ENCODE measurements at regions not wholly inside any gene's neighbourhood (a gene's known extent, or its start where the extent isn't known, plus 50 kb on each side); places are given as distances from the start of the nearest gene placed in this dataset.
A peak's percentile ranks its signal among the peaks of the same experiment; 100 is the strongest.

- FAIRE-seq, result no peak
Measured at GRCh38 chr21:27462726-27463125, 495.8 kb upstream of the ADAMTS5 start.

DNA sequence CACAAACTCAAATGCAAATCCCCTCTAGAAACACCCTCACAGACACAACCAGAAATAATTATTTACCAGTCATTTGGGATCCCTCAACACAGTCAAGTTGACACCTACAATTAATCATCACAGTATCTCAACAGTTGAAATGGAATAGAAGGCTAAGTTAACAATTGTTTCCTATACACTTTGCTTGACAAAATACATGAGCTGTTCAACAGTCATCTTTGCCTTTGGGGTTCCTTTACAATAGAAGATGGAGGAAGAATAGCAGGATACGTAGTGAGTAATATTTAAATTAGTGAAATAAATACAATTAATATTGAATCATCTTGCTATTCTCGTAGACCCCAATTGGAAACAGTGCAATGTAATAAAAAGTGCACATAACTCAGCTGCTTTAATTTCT, 487.3 kb upstream of the ADAMTS5 start:
- no peak for FAIRE-seq

DNA sequence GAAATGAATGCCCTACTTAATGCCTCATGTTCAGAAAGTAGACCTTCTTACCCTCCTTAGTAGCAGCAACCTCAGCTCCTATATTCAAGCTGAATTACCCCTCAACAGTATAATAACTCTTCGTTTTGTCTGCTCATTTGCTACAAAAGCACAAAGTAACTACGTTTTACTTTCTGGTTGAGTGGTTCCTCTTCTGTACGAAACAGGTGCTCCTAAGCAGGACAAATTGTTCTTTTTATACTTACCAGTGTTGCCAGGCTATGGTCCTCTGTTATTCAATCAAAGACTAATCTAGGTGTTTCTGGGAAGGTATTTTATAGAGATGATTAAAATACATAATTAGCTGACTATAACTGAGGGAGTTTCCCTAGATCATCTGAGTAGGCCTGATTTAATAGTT, 484.2 kb upstream of the ADAMTS5 start:
- no peak for FAIRE-seq

GRCh38 chr21:27450216-27450615, 483.3 kb upstream of the ADAMTS5 start:
- FAIRE-seq, result no peak

DNA sequence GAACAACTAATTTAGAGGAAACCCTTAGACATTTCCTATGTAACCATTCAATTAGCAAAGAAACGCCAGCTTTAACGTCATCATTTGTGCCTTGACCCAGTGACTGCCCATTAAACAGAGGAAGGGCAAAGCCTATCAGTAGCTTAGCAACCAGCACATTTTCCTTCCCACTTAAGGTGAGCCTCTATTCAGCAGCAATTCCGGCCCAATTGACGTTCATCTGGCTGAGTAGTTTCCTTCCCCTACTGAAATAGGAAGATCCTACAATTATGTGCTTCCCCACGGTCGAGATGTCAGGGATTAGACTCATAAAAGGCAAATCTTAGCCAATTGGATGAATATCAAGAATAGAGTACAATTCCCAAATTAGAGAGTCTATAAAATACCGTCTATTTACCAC, 482.1 kb upstream of the ADAMTS5 start:
- no peak for FAIRE-seq

DNA sequence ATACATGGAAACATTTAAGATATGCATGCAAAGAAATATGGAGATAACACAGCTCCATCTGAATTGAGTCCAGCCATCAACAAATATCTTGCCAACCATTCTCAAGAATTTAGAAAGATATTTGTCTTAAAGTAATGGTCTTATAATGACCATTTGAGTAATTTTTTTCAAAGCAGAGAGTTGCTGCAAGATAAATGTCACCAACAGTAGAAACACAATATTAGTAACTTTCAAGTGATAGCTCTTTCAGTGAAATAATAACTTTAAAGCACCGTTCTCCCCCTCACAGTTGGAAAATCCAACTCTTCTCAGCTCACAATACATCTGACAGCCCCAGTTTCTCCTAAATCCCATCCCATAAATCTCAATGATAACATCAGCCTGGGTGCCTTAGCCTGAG, 481.0 kb upstream of the ADAMTS5 start:
- no peak for FAIRE-seq

GRCh38 chr21:27429710-27430341, 462.9 kb upstream of the ADAMTS5 start:
- no peak for FAIRE-seq

GRCh38 chr21:27426196-27426595, 459.3 kb upstream of the ADAMTS5 start:
- no peak for FAIRE-seq

GRCh38 chr21:27425574-27425973, 458.7 kb upstream of the ADAMTS5 start:
- FAIRE-seq, result no peak

DNA sequence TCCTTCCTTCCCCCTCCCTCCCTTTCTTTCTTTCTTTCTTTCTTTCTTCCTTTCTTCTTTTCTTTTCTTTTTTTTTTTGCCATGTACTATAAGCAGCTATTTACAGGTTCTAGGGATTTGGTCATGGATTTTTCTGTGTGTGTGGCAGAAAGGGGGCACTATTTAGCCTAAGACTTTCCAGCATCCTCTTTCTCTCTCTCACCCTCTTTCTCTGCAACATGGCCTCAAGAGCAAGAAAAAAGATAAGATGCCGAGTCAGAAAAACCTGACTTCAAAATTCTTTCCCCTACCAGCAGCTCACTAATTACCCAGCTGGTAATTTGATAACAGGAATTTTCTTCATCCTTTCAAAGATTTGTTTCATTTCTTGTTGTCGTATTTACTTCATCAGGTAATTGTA, 458.3 kb upstream of the ADAMTS5 start:
- no peak for FAIRE-seq

DNA sequence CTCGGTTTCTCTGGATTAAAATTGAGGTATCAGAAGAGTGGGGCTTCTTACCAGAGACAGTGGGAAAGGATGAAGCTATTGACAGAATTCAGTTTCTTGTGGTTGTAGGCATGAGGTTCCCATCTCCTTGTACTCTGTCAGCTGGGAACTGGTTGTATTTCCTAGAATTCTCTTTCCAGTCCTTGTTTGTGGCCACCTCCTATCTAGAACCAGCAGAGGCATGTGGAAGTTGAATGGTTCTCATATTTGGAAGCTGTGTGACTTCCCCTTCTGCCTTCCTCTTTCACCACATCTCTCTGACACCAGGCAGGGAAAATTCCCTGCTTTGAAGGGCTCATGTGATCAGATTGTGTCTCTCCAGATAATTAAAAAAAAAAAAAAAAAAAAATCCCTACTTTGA, 457.7 kb upstream of the ADAMTS5 start:
- no peak for FAIRE-seq

DNA sequence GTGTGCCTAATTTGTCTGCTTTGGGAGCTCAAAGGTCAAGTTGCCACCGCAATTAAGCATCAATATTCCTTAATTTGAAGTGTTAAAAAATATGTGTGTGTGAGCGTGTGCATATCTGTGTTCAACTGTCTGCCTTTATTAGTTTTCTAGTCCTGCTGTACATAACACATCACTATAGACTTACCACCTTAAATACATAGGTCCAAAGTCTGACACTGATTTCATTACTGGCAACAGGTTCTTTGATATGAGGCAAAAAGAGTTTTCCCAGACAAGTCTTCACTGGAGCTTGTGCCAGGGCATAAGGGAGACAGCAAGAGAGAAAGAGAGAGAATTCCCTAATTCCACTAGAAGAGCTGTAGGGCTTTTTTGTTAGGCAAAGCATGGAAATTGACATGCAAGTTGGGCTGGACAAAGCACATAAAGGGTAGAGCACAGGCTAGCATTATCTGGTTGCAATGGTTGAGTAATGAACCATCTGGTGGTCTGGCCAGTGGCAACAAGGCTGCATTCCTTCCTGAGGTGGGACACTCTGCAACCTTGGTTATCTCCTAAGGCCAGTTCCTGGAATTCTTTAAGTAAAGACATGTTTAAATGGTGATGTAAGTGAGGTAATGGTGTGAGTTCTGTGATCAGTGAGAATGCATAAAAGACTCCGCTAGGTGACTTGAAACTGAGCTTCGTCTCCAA, 457.2 kb upstream of the ADAMTS5 start:
- no peak for FAIRE-seq

- no peak for FAIRE-seq
Measured at GRCh38 chr21:27423038-27423437, 456.1 kb upstream of the ADAMTS5 start.

GRCh38 chr21:27422435-27422834, 455.5 kb upstream of the ADAMTS5 start:
- FAIRE-seq, result no peak

GRCh38 chr21:27421654-27422053, 454.8 kb upstream of the ADAMTS5 start:
- no peak for FAIRE-seq

- FAIRE-seq, result no peak
Measured at GRCh38 chr21:27419153-27419552, 452.3 kb upstream of the ADAMTS5 start.

DNA sequence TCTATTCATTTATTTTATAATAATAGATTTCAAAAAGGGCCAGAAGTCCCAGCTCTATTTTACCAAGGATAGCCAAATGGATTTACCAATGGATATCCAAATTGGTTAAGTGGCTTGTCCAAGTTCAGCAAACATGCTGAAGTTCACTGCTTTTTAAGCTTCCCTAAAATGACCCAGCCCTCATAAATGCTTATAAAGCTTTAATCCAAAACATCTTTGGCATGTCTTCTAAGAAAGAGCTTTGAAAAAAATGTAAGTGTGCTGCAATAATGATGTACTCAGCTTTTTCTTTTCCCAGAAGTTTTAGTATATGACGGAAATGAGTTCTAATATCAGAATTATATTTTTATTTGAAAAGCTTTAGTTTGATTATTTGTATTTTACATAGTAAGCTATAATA, 451.5 kb upstream of the ADAMTS5 start:
- peak; percentile 93 for FAIRE-seq

- FAIRE-seq, result peak; percentile 39
Measured at GRCh38 chr21:27412530-27412929, 445.6 kb upstream of the ADAMTS5 start.

GRCh38 chr21:27408826-27409225, 441.9 kb upstream of the ADAMTS5 start:
- no peak for FAIRE-seq

DNA sequence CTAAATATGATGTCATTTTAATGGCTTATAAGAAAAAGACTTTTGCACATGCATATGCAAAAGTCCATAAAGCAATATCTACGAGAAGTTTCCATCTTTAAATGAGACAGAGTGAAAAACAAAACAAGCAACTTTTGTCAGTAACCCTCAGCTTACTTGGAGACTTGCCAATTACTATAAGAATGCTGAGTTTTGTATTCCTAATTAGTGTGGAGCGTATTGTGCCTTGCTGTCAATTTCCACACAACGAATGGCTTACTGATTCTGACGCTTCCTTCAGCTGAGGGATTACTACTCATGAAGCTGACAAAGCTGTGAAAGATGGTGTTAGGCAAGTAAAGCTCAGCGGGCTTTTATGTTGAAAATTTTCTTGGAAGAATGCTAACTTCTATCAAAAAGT, 440.4 kb upstream of the ADAMTS5 start:
- FAIRE-seq, result peak; percentile 23

DNA sequence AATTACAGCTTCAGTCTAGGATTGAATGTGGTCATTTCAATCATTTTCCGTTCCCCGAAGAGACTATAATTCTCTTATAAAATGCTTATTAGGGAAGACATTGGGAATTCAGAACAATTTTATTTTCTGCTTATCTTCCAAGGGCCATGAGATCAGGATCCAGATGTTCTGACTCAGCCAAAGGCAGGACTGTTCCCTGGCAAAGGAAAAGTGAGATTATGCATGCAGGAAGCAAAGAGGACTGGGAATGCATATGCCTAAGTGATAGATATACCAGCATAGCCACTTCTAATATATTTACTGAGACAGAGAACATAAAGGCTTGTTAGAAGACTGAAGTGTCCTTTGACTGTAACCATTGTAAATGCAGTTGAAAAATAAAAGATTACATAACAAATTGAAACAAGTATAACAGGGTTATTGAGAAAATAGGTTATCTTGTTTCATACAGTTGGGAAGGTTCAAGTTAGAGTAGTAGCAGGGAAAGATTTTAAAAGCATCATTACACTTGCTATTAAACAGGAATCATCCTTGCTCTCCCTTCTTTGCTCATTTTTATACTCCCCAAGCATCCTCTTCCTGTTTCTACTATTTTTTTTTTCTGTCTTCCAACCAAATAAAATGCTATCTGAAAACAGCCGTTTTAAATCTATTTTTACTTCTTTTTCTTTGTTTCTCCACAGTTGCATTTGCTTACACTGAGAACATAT, 439.6 kb upstream of the ADAMTS5 start:
- FAIRE-seq, result peak; percentile 98

GRCh38 chr21:27403011-27403410, 436.1 kb upstream of the ADAMTS5 start:
- no peak for FAIRE-seq

GRCh38 chr21:27400045-27400444, 433.2 kb upstream of the ADAMTS5 start:
- no peak for FAIRE-seq

DNA sequence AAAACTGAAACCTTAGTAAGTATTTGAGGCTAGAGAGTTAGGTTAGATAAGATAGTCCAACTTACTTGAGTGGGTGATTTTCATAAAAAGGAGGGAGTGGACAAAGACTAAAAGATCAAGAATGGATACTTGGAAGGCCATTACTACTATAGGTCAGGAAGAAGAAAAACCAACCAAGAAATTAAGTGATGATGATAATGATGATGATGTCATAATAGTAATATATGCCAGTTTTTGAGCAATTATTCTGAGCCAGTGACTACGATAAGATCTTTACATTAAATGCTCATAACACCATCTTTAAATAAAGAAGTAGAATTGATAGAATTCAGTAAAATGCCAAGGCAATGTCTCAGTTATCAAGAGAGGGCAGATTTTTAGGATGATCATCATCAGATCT, 430.7 kb upstream of the ADAMTS5 start:
- FAIRE-seq, result no peak

All from endometrium (tissue), 2 donors.